HG03045 (cell line): ENCODE measurements at regions not wholly inside any gene's neighbourhood (a gene's known extent, or its start where the extent isn't known, plus 50 kb on each side); places are given as distances from the start of the nearest gene placed in this dataset.
"Not testable (repeated sequence)": the region's sequence is repeated elsewhere in the genome, so short reads cannot be mapped to it uniquely, and the experiment has no call there.

Source experiments
- ATAC-seq: cut with Tn5 transposase; IDR thresholded peaks from one replicate; pipeline ENCODE4 v1.9.1; 2021; ENCODE audit warnings: mild to moderate bottlenecking, moderate library complexity; ENCODE audit not compliant: unreplicated experiment

GRCh38 chr1:228796945-228797344, 61.7 kb downstream of the RHOU start:
- ATAC-seq: not testable (repeated sequence)

- no peak for ATAC-seq
Observed at GRCh38 chr1:228798035-228798434, 62.8 kb downstream of the RHOU start.

GRCh38 chr1:228798548-228798947, 63.3 kb downstream of the RHOU start:
- no peak for ATAC-seq

GRCh38 chr1:228799924-228800323, 64.6 kb downstream of the RHOU start:
- ATAC-seq: no peak

- no peak for ATAC-seq
Observed at GRCh38 chr1:228801068-228801467, 65.8 kb downstream of the RHOU start.

DNA sequence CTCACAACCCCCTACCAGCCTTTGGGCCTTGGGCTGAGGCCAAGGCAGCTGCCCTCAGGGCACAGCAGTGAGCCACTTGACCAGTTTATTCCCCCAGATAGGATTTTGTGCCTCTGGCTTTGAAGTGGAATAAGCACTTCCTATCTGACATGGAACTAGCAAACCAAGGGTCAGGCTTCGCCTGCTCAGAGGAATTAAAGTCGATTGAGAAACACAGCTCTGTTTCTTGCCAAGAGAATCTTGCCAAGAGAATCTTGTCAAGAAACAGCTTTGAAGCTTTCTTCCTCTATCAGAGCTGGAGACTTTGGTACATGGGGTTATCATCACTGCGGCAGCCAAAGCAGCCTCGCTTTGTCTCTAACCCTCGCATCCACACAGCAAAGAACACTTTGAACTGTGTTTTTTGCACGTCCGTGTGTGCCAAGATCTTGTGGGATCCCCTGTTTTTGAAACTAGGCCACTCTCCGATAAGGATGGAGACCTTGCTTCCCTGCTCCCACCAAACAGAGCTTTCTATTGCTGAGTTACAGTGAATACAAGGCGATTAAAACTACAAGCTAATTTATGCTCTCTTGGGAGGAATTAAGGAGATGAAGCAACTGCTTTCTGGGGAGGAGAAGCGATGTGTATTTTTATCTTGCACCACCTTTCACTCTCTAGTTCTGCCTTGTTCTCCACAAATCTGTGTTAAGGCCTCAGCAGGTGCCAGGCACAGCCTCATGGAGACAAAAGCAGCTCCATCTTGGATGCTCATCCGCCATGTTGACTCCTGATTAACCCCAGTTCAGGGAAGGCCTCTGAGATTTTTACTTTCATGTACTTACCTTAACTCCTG, 67.3 kb downstream of the RHOU start:
- ATAC-seq: no peak

- ATAC-seq: no peak
Observed at GRCh38 chr1:228803421-228803820, 68.1 kb downstream of the RHOU start.

GRCh38 chr1:228804173-228804572, 68.9 kb downstream of the RHOU start:
- no peak for ATAC-seq

DNA sequence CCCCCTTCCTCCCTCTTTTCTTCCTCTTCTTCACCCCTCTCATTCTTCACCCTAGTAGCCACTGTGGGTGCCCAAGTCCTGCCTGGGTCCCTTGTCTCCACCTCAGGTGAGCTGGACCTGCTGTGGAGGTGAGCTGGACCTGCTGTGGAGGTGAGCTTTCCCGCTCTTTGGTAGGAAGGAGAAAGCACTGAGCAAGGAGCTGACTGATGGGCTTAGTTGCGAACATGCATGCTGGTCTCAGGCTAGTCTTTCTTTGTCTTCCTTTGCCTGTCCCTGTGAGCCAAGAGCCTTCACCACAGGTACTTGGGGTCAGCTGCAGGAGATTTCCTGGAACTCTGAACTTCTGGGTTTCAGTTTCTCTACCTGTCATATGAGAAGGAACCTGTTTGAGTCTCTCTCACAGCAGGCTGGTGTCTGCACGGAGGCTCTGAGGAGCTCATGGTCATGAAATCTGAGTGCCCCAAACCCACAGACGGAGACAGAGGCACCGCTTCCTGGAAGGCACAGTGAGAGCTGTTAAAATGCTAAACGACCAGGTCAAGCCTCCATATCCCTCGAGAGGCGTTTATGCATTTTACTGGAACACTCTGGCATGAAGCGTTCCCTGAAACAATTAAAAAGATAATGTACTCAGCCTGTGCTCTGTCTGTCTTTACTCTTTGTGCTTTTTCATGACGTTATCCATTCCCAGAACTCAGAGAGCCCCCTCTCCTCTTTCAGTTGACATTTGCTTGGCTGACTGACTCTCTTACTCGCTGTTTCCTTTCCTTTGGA, 69.5 kb downstream of the RHOU start:
- ATAC-seq: no peak

DNA sequence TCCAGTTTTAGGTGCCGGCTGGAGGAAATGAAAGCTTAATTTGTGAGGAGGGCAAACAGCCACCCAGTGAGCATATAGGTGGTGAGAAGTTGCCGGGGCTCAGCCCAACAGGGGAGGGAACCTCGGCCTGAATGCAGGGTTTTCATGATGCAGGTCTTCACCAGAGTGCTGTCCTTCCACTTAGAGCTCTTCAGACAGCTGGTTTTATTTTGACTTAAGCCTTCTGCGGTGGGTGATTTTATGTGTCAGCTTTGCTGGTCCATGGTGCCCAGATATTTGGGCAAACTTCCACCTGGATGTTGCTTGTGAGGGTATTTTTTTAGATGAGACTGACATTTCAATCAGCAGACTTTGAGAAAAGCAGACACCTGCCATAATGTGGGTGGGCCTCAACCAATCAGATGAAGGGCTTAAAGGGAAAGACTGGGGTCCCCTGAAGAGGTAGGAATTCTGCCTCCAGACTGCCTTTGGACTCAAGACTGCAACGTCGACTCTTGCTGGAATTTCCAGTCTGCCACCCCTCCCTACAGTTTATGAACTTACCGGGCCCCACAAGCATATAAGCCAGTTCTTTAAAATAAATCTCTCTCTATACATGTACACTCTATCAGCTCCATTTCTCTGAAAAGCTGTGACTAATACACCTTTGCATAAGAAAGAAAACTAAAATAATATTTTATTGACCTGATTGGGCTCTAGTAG, 72.8 kb downstream of the RHOU start:
- no peak for ATAC-seq

GRCh38 chr1:228809621-228810394, 74.5 kb downstream of the RHOU start:
- no peak for ATAC-seq

GRCh38 chr1:228810395-228810758, 75.1 kb downstream of the RHOU start:
- ATAC-seq: no peak

GRCh38 chr1:228810878-228811711, 75.8 kb downstream of the RHOU start:
- no peak for ATAC-seq

GRCh38 chr1:228811712-228812305, 76.5 kb downstream of the RHOU start:
- no peak for ATAC-seq

DNA sequence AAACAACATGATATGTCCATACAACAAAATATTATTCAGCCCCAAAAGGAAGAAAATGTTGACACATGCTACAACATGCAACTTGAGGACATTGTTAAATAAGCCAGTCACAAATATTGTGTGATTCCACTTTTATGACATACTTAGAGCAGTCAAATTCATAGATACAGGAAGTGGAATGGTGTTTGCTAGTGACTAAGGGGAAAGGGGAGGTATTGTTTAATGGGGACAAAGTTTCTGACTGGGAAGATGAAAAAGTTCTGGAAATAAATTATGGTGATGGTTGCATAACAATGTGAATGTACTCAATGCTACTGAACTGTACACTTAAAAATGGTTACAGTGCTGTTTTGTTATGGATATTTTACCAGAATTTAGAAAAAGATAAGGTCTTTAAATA, 77.7 kb downstream of the RHOU start:
- ATAC-seq: no peak

DNA sequence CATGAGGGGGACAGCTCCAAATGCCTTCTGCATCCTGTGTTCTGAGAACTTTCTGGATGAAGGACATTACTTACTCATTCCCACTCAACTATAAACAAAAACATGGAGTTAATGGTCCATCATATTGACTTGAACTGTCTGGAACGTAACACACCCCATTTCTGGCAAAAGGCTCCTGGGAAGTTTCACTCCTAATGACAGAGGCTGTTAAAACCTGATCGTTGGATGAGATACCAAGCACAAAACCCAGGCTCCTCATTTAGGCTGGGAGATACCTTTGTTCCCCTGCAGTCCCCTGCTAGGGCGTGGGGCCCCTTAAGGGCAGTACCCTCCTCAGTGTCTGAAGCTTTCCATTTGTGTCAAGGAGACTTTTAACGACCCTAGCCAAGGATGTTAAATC, 78.9 kb downstream of the RHOU start:
- ATAC-seq: no peak

DNA sequence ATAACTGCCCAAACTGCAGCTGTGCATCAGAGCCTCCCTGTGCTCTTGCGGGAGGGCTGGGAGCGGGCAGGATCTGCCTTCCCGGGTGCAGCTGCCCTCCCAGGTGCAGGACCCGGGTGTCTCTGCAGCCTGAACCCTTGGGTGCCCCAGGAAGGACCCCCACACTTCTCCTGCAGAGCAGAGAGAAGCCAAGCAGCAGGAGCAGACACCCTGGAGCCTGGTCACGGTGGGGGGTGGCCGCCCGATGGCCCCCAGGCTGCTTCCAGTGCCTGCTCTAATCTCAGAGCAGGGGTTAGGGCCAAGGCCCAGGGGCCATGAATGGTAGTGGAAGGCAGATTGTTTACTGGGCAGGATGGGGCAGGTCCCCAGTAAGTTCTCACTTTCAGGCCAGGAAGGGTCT, 83.0 kb downstream of the RHOU start:
- ATAC-seq: no peak

DNA sequence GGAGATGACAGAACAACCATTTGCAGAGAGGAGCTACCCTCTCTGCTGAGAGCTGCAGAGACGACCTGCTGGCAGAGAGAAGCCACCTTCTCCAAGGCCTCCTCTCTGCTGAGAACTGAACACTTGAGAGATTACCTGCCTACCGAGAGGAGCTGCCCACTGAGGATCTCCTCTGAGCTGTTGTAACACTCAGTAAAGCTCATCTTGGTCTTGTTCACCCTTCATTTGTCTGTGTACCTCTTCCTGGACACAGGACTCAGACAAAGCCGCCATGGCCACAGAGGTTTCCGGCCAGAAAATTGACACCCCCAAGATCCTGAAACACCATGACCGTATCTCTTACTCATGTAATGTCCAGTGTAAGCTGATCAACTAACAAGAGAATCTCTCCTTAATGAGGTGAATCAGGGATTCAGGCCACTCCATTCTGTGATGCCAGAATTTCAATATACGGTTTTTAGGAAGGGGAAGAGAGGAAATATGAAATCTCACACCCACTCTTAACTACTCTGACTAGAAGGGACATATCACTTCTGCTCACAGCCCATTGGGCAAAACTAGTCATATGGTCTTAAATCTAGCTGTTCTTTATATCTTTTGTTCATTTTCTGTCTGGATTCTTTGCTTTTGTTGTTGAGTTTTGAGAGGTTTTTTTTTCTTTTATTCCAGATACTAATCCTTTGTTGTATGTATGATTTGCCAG, 83.8 kb downstream of the RHOU start:
- no peak for ATAC-seq

- ATAC-seq: no peak
Observed at GRCh38 chr1:228821252-228821651, 86.0 kb downstream of the RHOU start.
